RWPE2 (cell line): ENCODE measurements at regions not wholly inside any gene's neighbourhood (a gene's known extent, or its start where the extent isn't known, plus 50 kb on each side); places are given as distances from the start of the nearest gene placed in this dataset.

Source experiments
- ATAC-seq: fragments of 200-7000 bp; cut with Tn5 transposase; 3 replicates; pipeline ENCODE4 v1.9.1; 2021; ENCODE audit warnings: low read depth
- DNase-seq: peaks from one replicate; pipeline ENCODE4 v3.0.0-alpha.2; 2020; ENCODE audit warnings: low spot score
- H3K27ac ChIP-seq: fragments of 450-650 bp; 2 replicates; pipeline ENCODE4 v1.5.1; 2017; ENCODE audit warnings: mild to moderate bottlenecking; ENCODE audit not compliant: poor library complexity, severe bottlenecking
- H3K27me3 ChIP-seq: fragments of 250-450 bp; sonication (Bioruptor Pico); 2 replicates; pipeline ENCODE4 v1.5.1; 2021; ENCODE audit warnings: mild to moderate bottlenecking, moderate library complexity; ENCODE audit not compliant: insufficient read depth, poor library complexity, severe bottlenecking
- H3K36me3 ChIP-seq: fragments of 250-450 bp; sonication (Bioruptor Pico); 2 replicates; pipeline ENCODE4 v1.5.1; 2020; ENCODE audit warnings: low read depth, mild to moderate bottlenecking, moderate library complexity
- H3K4me1 ChIP-seq: fragments of 250-450 bp; sonication (Bioruptor Pico); 2 replicates; pipeline ENCODE4 v1.5.1; 2021; ENCODE audit warnings: mild to moderate bottlenecking, moderate library complexity; ENCODE audit not compliant: insufficient read depth, poor library complexity, severe bottlenecking
- H3K4me3 ChIP-seq: fragments of 250-450 bp; sonication (Bioruptor Pico); 2 replicates; pipeline ENCODE4 v1.5.1; 2021; ENCODE audit warnings: mild to moderate bottlenecking, moderate library complexity; ENCODE audit not compliant: severe bottlenecking
- H3K9me3 ChIP-seq: fragments of 250-450 bp; sonication (Bioruptor Pico); 2 replicates; pipeline ENCODE4 v1.5.1; 2021; ENCODE audit warnings: mild to moderate bottlenecking, moderate library complexity; ENCODE audit not compliant: severe bottlenecking
- CTCF ChIP-seq: fragments of 450-650 bp; IDR thresholded peaks from one replicate; pipeline ENCODE4 v1.5.1; 2017; ENCODE audit warnings: mild to moderate bottlenecking, moderate library complexity; ENCODE audit not compliant: poor library complexity, severe bottlenecking

GRCh38 chr9:105048331-105048730 lies 120.4 kb upstream of the ABCA1 start:
- no peak overlapping the region for H3K27ac ChIP-seq
- H3K9me3 ChIP-seq: no peaks in the 10 kb centered on the region
- H3K27me3 ChIP-seq: no peaks in the 10 kb centered on the region
- DNase-seq (no peak), ATAC-seq (no peak)
- no peak overlapping the region for H3K4me3 ChIP-seq
- H3K4me1 ChIP-seq: peaks cover 6% of the 10 kb centered on the region
- no peak for TF ChIP-seq CTCF
- no peaks in the 10 kb centered on the region for H3K36me3 ChIP-seq

- peaks cover 18% of the 10 kb centered on the region for H3K4me1 ChIP-seq
- no peak for TF ChIP-seq CTCF
- no peak for DNase-seq
- H3K36me3 ChIP-seq: no peaks in the 10 kb centered on the region
- H3K27ac ChIP-seq: no peak overlapping the region
- no peak for ATAC-seq
- no peak overlapping the region for H3K4me3 ChIP-seq
- H3K9me3 ChIP-seq: no peaks in the 10 kb centered on the region
- H3K27me3 ChIP-seq: no peaks in the 10 kb centered on the region
These were observed 122.3 kb upstream of the ABCA1 start for GRCh38 chr9:105050296-105050695.

- TF ChIP-seq CTCF: no peak
- DNase-seq (no peak), ATAC-seq (no peak)
- H3K9me3 ChIP-seq: no peaks in the 10 kb centered on the region
- peaks cover 18% of the 10 kb centered on the region for H3K4me1 ChIP-seq
- H3K27me3 ChIP-seq: no peaks in the 10 kb centered on the region
- H3K36me3 ChIP-seq: no peaks in the 10 kb centered on the region
- H3K4me3 ChIP-seq: no peak overlapping the region
- no peak overlapping the region for H3K27ac ChIP-seq
These were observed 123.9 kb upstream of the ABCA1 start for GRCh38 chr9:105051897-105052296.

- Histone ChIP-seq H3K27ac (peak overlapping the region; percentile 46), H3K36me3 (no peaks in the 10 kb centered on the region), H3K9me3 (no peaks in the 10 kb centered on the region), H3K27me3 (no peaks in the 10 kb centered on the region), H3K4me1 (peaks cover 18% of the 10 kb centered on the region), H3K4me3 (no peak overlapping the region)
- TF ChIP-seq CTCF: no peak
- DNase-seq (no peak), ATAC-seq (no peak)
These were observed 124.4 kb upstream of the ABCA1 start for GRCh38 chr9:105052346-105052745.

- no peak for TF ChIP-seq CTCF
- ATAC-seq: peak; percentile 85
- Histone ChIP-seq H3K27ac (peak overlapping the region; percentile 46), H3K4me3 (no peak overlapping the region), H3K9me3 (no peaks in the 10 kb centered on the region), H3K36me3 (no peaks in the 10 kb centered on the region), H3K4me1 (peaks cover 18% of the 10 kb centered on the region), H3K27me3 (no peaks in the 10 kb centered on the region)
- peak; percentile 69 for DNase-seq
These were observed 125.3 kb upstream of the ABCA1 start for GRCh38 chr9:105053209-105053652.
